Thyroid gland (tissue), 4 donors: ENCODE measurements at regions not wholly inside any gene's neighbourhood (a gene's known extent, or its start where the extent isn't known, plus 50 kb on each side); places are given as distances from the start of the nearest gene placed in this dataset.
"Not testable (repeated sequence)": the region's sequence is repeated elsewhere in the genome, so short reads cannot be mapped to it uniquely, and the experiment has no call there.

Source experiments
- DNase-seq, 2 donors: peaks; one replicate each; pipeline ENCODE4 v3.0.0-alpha.2; 2019
- H3K27ac ChIP-seq, 3 donors: fragments of 200-600 bp; sonication (generic); 1 replicate in 2 of 3; 2 replicates in 1 of 3; pipeline ENCODE4 v1.5.1; 2016 to 2019; ENCODE audit warnings: mild to moderate bottlenecking in 1 of 3, moderate library complexity in 1 of 3
- H3K27me3 ChIP-seq: fragments of 200-600 bp; sonication (generic); one replicate; pipeline ENCODE4 v1.5.1; 2019
- H3K36me3 ChIP-seq, 2 donors: fragments of 200-600 bp; sonication (generic); one replicate each; pipeline ENCODE4 v1.5.1; 2016 to 2019
- H3K4me1 ChIP-seq, 2 donors: fragments of 200-600 bp; sonication (generic); one replicate each; pipeline ENCODE4 v1.5.1; 2017 to 2019
- H3K4me3 ChIP-seq, 3 donors: fragments of 200-600 bp; sonication (generic); replicated peaks in 1 of 3; 1 replicate in 2 of 3; 2 replicates in 1 of 3; pipeline ENCODE4 v1.5.1; 2016; ENCODE audit warnings: mild to moderate bottlenecking in 1 of 3
- H3K9me3 ChIP-seq: fragments of 200-600 bp; sonication (generic); one replicate; pipeline ENCODE4 v1.5.1; 2017
- CTCF ChIP-seq, 6 experiments: fragments of 200-600 bp in 3 of 6; fragments of 450-650 bp in 3 of 6; sonication (generic) in 3 of 6; IDR thresholded peaks; one replicate each; pipeline ENCODE4 v1.5.1; 2016 to 2019; ENCODE audit warnings: antibody characterized with exemption in 6 of 6, mild to moderate bottlenecking in 2 of 6, inconsistent platforms in 1 of 6, moderate library complexity in 1 of 6
- POLR2A ChIP-seq, 2 donors: fragments of 450-650 bp; IDR thresholded peaks; one replicate each; pipeline ENCODE4 v1.6.1; 2017; ENCODE audit warnings: antibody characterized with exemption in 2 of 2, mild to moderate bottlenecking in 2 of 2, moderate library complexity in 1 of 2
- WGBS, 2 donors: methylation state at CpG; one replicate each; pipeline ENCODE4 v1.1.5; 2017; 5-methylcytosine and 5-hydroxymethylcytosine counted together
- intact Hi-C: fragments of 100-400 bp; cut with DNase I; formaldehyde crosslinking; loops from one replicate; pipeline ENCODE4 v1.15.1; 2023

GRCh38 chr11:115612046-115612730, 108.0 kb upstream of the CADM1 start:
- intact Hi-C loops: no loop called here
- no peak overlapping the region for H3K4me3 ChIP-seq
- TF ChIP-seq CTCF (IDR thresholded peaks at IDR 0.05) (no peak), POLR2A (IDR thresholded peaks at IDR 0.05) (no peak)
- H3K9me3 ChIP-seq: no peaks in the 10 kb centered on the region
- H3K27ac ChIP-seq: no peak overlapping the region
- H3K4me1 ChIP-seq: peaks cover 5 to 14% of the 10 kb centered on the region in 2 donors
- H3K27me3 ChIP-seq: no peaks in the 10 kb centered on the region
- H3K36me3 ChIP-seq: no peaks in the 10 kb centered on the region
- WGBS, 2 donors: 85 to 90% methylated on average over 9 of the region's 9 CpGs
- no peak for DNase-seq

GRCh38 chr11:115611343-115611742, 107.1 kb upstream of the CADM1 start:
- H3K4me3 ChIP-seq: no peak overlapping the region
- H3K27ac ChIP-seq: no peak overlapping the region
- intact Hi-C loops: no loop called here
- peaks cover 12 to 21% of the 10 kb centered on the region in 2 donors for H3K4me1 ChIP-seq
- DNase-seq: no peak
- WGBS, 2 donors: 81 to 83% methylated on average over 6 of the region's 6 CpGs
- H3K9me3 ChIP-seq: no peaks in the 10 kb centered on the region
- H3K36me3 ChIP-seq: no peaks in the 10 kb centered on the region
- TF ChIP-seq CTCF (IDR thresholded peaks at IDR 0.05): no peak
- no peak for TF ChIP-seq POLR2A (IDR thresholded peaks at IDR 0.05)
- H3K27me3 ChIP-seq: no peaks in the 10 kb centered on the region

GRCh38 chr11:115610908-115611307, 106.7 kb upstream of the CADM1 start:
- intact Hi-C loops: no loop called here
- TF ChIP-seq CTCF (IDR thresholded peaks at IDR 0.05) (no peak), POLR2A (IDR thresholded peaks at IDR 0.05) (no peak)
- no peaks in the 10 kb centered on the region for H3K36me3 ChIP-seq
- no peak overlapping the region for H3K4me3 ChIP-seq
- H3K27me3 ChIP-seq: no peaks in the 10 kb centered on the region
- 97% methylated on average over 3 of the region's 3 CpGs for WGBS, 2 donors
- no peak overlapping the region for H3K27ac ChIP-seq
- peaks cover 12 to 21% of the 10 kb centered on the region in 2 donors for H3K4me1 ChIP-seq
- DNase-seq: no peak
- no peaks in the 10 kb centered on the region for H3K9me3 ChIP-seq

- 90 to 94% methylated on average over 1 of the region's 1 CpG for WGBS, 2 donors
- H3K27ac ChIP-seq, H3K36me3 ChIP-seq, H3K9me3 ChIP-seq, H3K4me3 ChIP-seq, DNase-seq, intact Hi-C loops, H3K27me3 ChIP-seq: not testable (repeated sequence)
- H3K4me1 ChIP-seq: peaks cover 12 to 21% of the 10 kb centered on the region in 2 donors
Observed at GRCh38 chr11:115610234-115610633, 106.0 kb upstream of the CADM1 start.

GRCh38 chr11:115608976-115609375, 104.8 kb upstream of the CADM1 start:
- intact Hi-C loops: no loop called here
- TF ChIP-seq CTCF (IDR thresholded peaks at IDR 0.05) (no peak), POLR2A (IDR thresholded peaks at IDR 0.05) (no peak)
- H3K27me3 ChIP-seq: no peaks in the 10 kb centered on the region
- H3K9me3 ChIP-seq: no peaks in the 10 kb centered on the region
- no peaks in the 10 kb centered on the region for H3K36me3 ChIP-seq
- DNase-seq: no peak
- 91 to 94% methylated on average over 6 of the region's 6 CpGs for WGBS, 2 donors
- H3K27ac ChIP-seq: no peak overlapping the region
- no peak overlapping the region for H3K4me3 ChIP-seq
- H3K4me1 ChIP-seq: peaks cover 12 to 21% of the 10 kb centered on the region in 2 donors
